ENCODE measurements at regions not wholly inside any gene's neighbourhood (a gene's known extent, or its start where the extent isn't known, plus 50 kb on each side); places are given as distances from the start of the nearest gene placed in this dataset.

DNA sequence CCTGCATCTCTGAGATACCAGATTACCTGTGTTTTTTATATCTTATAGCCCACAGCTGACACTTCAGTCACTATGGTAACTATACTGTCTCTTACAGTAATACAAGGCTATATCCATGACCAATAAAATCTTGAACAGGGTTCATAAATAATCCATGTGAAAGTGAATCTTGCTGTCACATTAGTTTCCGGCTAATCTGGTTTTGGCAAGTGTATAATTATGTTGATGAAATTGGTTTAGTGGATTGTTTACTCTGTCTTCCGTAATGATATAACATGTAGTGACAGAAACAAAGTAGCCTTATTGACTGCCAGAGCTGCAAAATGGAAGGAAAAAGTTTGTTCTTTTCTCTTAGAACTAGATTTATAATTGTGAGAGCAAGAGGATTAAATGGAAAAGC is 686.6 kb upstream of the PABPC4L start:
- in situ Hi-C loops (cut with HindIII; ENCODE audit: low pct_ligation_motif_present, low sequenced_read_pairs), result no loop called here
- Histone ChIP-seq H3K27ac (no peak overlapping the region), H3K4me3 (ENCODE audit: low read depth, low read length) (no peak overlapping the region), H3K36me3 (replicated peaks) (no peaks in the 10 kb centered on the region), H3K27me3 (replicated peaks) (no peaks in the 10 kb centered on the region)
- no peak for DNase-seq
- TF ChIP-seq, protein P1, sequence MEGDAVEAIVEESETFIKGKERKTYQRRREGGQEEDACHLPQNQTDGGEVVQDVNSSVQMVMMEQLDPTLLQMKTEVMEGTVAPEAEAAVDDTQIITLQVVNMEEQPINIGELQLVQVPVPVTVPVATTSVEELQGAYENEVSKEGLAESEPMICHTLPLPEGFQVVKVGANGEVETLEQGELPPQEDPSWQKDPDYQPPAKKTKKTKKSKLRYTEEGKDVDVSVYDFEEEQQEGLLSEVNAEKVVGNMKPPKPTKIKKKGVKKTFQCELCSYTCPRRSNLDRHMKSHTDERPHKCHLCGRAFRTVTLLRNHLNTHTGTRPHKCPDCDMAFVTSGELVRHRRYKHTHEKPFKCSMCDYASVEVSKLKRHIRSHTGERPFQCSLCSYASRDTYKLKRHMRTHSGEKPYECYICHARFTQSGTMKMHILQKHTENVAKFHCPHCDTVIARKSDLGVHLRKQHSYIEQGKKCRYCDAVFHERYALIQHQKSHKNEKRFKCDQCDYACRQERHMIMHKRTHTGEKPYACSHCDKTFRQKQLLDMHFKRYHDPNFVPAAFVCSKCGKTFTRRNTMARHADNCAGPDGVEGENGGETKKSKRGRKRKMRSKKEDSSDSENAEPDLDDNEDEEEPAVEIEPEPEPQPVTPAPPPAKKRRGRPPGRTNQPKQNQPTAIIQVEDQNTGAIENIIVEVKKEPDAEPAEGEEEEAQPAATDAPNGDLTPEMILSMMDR (IDR thresholded peaks at IDR 0.05; ENCODE audit: low read depth, low read length, missing control alignments), result no peak

DNA sequence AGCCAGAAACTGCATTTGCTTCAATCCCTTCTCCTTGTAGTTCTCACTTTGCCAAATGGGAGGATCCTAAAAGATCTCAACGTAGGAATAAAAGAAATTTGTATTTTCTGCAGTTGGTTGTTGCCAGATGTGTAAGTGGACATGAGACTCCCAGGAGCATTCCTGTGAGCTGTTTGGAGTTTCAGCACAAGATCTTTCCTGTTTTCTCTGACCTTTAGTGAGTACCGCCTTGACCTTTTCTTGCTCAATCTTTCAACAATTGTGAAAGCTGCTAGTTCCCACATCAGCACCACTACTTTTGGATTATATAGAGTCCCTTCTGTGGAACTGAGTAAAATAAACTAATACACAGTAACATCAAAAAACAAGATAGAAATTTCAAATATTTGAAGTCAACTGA is 683.8 kb upstream of the PABPC4L start:
- TF ChIP-seq, protein P1 (IDR thresholded peaks at IDR 0.05; ENCODE audit: low read depth, low read length, missing control alignments), result no peak
- Histone ChIP-seq H3K36me3 (replicated peaks) (no peaks in the 10 kb centered on the region), H3K27me3 (replicated peaks) (no peaks in the 10 kb centered on the region), H3K27ac (no peak overlapping the region), H3K4me3 (ENCODE audit: low read depth, low read length) (no peak overlapping the region)
- DNase-seq, result no peak
- in situ Hi-C loops (cut with HindIII; ENCODE audit: low pct_ligation_motif_present, low sequenced_read_pairs), result no loop called here

DNA sequence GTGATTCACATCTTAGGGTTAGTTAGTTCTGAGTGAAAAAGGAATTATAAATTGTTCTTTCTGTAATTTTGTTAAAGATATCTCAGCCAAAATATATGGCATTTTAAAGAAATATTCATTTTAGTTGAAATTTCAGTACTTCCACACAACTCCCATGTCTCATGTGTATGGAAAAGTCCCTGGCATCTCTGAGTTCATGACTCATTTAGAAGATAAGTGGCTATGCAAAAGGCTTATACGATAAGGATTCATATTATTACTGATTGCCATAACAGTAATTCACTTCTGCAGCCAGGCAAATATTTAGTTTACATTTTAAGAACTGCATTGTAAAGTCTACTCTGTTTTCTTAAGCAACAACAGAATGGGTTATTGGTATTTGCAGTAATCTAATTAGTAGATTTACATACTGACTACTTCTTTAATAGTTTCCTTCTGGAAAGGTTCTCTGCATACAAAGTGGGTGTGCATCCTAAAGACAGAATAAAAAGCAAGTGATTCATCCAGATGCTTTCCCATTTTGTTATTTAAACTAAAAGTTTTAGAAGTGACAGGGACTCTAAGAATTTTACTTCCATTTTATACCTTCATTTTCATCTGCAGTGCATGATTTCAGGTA is 682.4 kb upstream of the PABPC4L start:
- Histone ChIP-seq H3K27ac (no peak overlapping the region), H3K4me3 (ENCODE audit: low read depth, low read length) (no peak overlapping the region), H3K27me3 (replicated peaks) (no peaks in the 10 kb centered on the region), H3K36me3 (replicated peaks) (no peaks in the 10 kb centered on the region)
- in situ Hi-C loops (cut with HindIII; ENCODE audit: low pct_ligation_motif_present, low sequenced_read_pairs), result no loop called here
- peak; percentile 33 for DNase-seq
- TF ChIP-seq, protein P1 (IDR thresholded peaks at IDR 0.05; ENCODE audit: low read depth, low read length, missing control alignments), result no peak

DNA sequence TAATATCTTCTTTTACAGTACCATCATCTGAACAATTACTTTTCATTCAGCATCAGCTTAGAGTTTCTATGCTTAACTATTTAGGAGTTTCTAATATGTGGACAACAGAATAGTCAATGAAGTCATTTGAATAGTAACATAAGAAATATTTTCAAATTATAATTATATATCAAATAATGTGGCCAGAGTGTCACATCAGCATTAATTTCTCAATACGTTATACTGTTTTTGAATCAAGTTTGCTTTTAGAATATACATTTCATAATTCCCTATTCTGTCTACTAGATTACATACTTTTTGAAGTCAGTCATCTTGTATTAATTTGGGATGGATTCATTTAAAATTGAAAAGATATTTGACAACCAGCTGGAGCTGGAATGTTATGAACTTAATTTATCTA is 677.4 kb upstream of the PABPC4L start:
- in situ Hi-C loops (cut with HindIII; ENCODE audit: low pct_ligation_motif_present, low sequenced_read_pairs), result no loop called here
- TF ChIP-seq, protein P1 (IDR thresholded peaks at IDR 0.05; ENCODE audit: low read depth, low read length, missing control alignments), result no peak

DNA sequence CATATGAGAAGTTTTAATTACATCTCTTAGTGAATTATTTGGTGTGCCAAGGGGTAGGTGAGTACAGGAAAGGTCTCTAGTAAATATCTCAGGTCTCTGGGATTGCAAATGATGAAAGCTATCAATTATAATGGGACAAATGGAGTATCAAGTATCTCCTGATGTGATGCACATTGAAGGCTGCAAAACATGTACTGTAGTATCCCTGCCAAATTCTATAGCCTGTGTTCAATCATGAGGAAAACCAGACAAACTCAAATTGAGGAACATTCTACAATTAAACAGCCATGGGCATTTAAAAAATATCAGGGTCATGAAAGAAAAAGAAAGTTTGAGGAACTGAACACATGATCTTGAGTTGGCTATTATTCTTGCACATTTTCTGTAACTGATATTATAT is 665.4 kb upstream of the PABPC4L start:
- in situ Hi-C loops (cut with HindIII; ENCODE audit: low pct_ligation_motif_present, low sequenced_read_pairs), result no loop called here
- no peak for DNase-seq
- TF ChIP-seq, protein P1 (IDR thresholded peaks at IDR 0.05; ENCODE audit: low read depth, low read length, missing control alignments), result no peak
- Histone ChIP-seq H3K27ac (no peak overlapping the region), H3K36me3 (replicated peaks) (no peaks in the 10 kb centered on the region), H3K27me3 (replicated peaks) (no peaks in the 10 kb centered on the region), H3K4me3 (ENCODE audit: low read depth, low read length) (no peak overlapping the region)

More for the DNA sequence above, 677.4 kb upstream of the PABPC4L start:
- DNase-seq, result no peak
- Histone ChIP-seq H3K4me3 (ENCODE audit: low read depth, low read length) (no peak overlapping the region), H3K27ac (no peak overlapping the region), H3K36me3 (replicated peaks) (no peaks in the 10 kb centered on the region), H3K27me3 (replicated peaks) (no peaks in the 10 kb centered on the region)

DNA sequence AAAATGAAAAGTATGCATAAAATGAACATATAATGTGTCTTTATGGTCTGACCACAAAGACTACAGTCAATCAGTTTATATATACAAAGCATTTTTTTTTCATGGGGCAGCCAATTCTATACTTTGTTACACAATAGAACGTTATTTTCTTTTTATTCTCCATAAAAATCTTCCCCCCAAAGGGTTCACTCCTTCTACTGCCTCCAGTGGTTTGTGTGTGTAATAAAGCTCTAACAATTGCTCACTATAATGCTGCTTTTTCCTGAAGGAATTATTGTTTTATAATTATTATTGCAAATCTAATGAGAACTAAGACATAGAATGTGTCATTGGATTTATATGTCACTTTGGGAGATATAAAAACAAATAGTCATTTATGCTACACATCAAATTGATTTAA is 664.1 kb upstream of the PABPC4L start:
- TF ChIP-seq, protein P1 (IDR thresholded peaks at IDR 0.05; ENCODE audit: low read depth, low read length, missing control alignments), result peak; percentile 28
- no peaks in the 10 kb centered on the region for H3K27me3 ChIP-seq (replicated peaks)
- H3K36me3 ChIP-seq (replicated peaks), result no peaks in the 10 kb centered on the region
- DNase-seq, result no peak
- no peak overlapping the region for H3K4me3 ChIP-seq (ENCODE audit: low read depth, low read length)
- no peak overlapping the region for H3K27ac ChIP-seq
- in situ Hi-C loops (cut with HindIII; ENCODE audit: low pct_ligation_motif_present, low sequenced_read_pairs), result no loop called here
